CD14-positive monocyte (primary cell): ENCODE measurements at regions not wholly inside any gene's neighbourhood (a gene's known extent, or its start where the extent isn't known, plus 50 kb on each side); places are given as distances from the start of the nearest gene placed in this dataset.

Experiments
- DNase-seq, 3 donors: peaks; one replicate each; pipeline ENCODE4 v3.0.0-alpha.2; 2011 to 2022
- H2AFZ ChIP-seq: 2 replicates; pipeline ENCODE4 v1.6.0; 2012; ENCODE audit warnings: mild to moderate bottlenecking, low read depth, low read length, inconsistent platforms; ENCODE audit not compliant: insufficient read depth, poor library complexity, severe bottlenecking
- H3K27ac ChIP-seq, 2 donors: 1 replicate in 1 of 2; 2 replicates in 1 of 2; pipeline ENCODE4 v1.5.1; 2012 to 2013; ENCODE audit warnings: low read length in 2 of 2, control low read depth in 1 of 2, inconsistent platforms in 1 of 2, low read depth in 1 of 2, mild to moderate bottlenecking in 1 of 2
- H3K27me3 ChIP-seq, 2 donors: one replicate each; pipeline versions ENCODE4 v1.6.0 to v1.6.1; 2011 to 2013; ENCODE audit warnings: low read length in 2 of 2; ENCODE audit not compliant: control insufficient read depth in 2 of 2, insufficient read depth in 2 of 2
- H3K36me3 ChIP-seq, 2 donors: replicated peaks in 1 of 2; 1 replicate in 1 of 2; 2 replicates in 1 of 2; pipeline versions ENCODE4 v1.5.1 to v1.6.1; 2012 to 2013; ENCODE audit warnings: low read length in 2 of 2, control low read depth in 1 of 2, inconsistent platforms in 1 of 2, mild to moderate bottlenecking in 1 of 2; ENCODE audit not compliant: insufficient read depth in 2 of 2, control insufficient read depth in 1 of 2
- H3K4me1 ChIP-seq, 2 donors: 1 replicate in 1 of 2; 2 replicates in 1 of 2; pipeline versions ENCODE4 v1.5.1 to v1.6.1; 2012 to 2013; ENCODE audit warnings: low read length in 2 of 2, control low read depth in 1 of 2, inconsistent platforms in 1 of 2, mild to moderate bottlenecking in 1 of 2, moderate library complexity in 1 of 2; ENCODE audit not compliant: insufficient read depth in 2 of 2, control insufficient read depth in 1 of 2
- H3K4me2 ChIP-seq: replicated peaks from 2 replicates; pipeline ENCODE3; 2012; ENCODE audit warnings: low read length, moderate library complexity, mild to moderate bottlenecking; ENCODE audit not compliant: poor library complexity, severe bottlenecking; ENCODE audit errors: extremely low read depth
- H3K4me3 ChIP-seq, 3 experiments: fragments of 200-600 bp in 1 of 3; sonication (generic) in 1 of 3; replicated peaks in 1 of 3; 1 replicate in 2 of 3; 2 replicates in 1 of 3; pipeline ENCODE4 v1.5.1; 2011 to 2013; ENCODE audit warnings: low read length in 3 of 3, mild to moderate bottlenecking in 3 of 3, control low read depth in 2 of 3, low read depth in 2 of 3, inconsistent platforms in 1 of 3, moderate library complexity in 1 of 3
- H3K79me2 ChIP-seq: 2 replicates; pipeline ENCODE4 v1.6.0; 2012; ENCODE audit warnings: mild to moderate bottlenecking, control low read depth, inconsistent platforms, low read length, moderate library complexity; ENCODE audit not compliant: insufficient read depth
- H3K9ac ChIP-seq: 2 replicates; pipeline ENCODE4 v1.6.0; 2017; ENCODE audit warnings: low read length, mild to moderate bottlenecking; ENCODE audit not compliant: insufficient read depth, poor library complexity, severe bottlenecking
- H3K9me3 ChIP-seq, 2 donors: replicated peaks in 1 of 2; 1 replicate in 1 of 2; 2 replicates in 1 of 2; pipeline versions ENCODE4 v1.5.1 to v1.6.1; 2012 to 2013; ENCODE audit warnings: low read length in 2 of 2, control low read depth in 1 of 2; ENCODE audit not compliant: control insufficient read depth in 1 of 2, insufficient read depth in 1 of 2
- H4K20me1 ChIP-seq: 2 replicates; pipeline ENCODE4 v1.6.0; 2012; ENCODE audit warnings: mild to moderate bottlenecking, low read length, control low read depth, moderate library complexity; ENCODE audit not compliant: insufficient read depth
- H3K27ac Mint-ChIP-seq, 7 donors: one replicate each; pipeline ENCODE4 v1.8.0; 2020; ENCODE audit warnings: mild to moderate bottlenecking in 7 of 7, mixed read lengths in 7 of 7, moderate library complexity in 6 of 7, inconsistent platforms in 2 of 7
- H3K27me3 Mint-ChIP-seq, 3 donors: one replicate each; pipeline ENCODE4 v1.8.0; 2021 to 2022; ENCODE audit warnings: low read depth in 3 of 3, mild to moderate bottlenecking in 3 of 3, mixed read lengths in 3 of 3, moderate library complexity in 3 of 3, inconsistent platforms in 1 of 3
- H3K36me3 Mint-ChIP-seq, 2 donors: one replicate each; pipeline ENCODE4 v1.8.0; 2020; ENCODE audit warnings: mixed read lengths in 2 of 2, inconsistent platforms in 1 of 2, mild to moderate bottlenecking in 1 of 2
- H3K4me1 Mint-ChIP-seq: one replicate; pipeline ENCODE4 v1.8.0; 2020; ENCODE audit warnings: mild to moderate bottlenecking, mixed read lengths
- H3K4me3 Mint-ChIP-seq, 2 donors: one replicate each; pipeline ENCODE4 v1.8.0; 2020; ENCODE audit warnings: mild to moderate bottlenecking in 2 of 2, mixed read lengths in 2 of 2, moderate library complexity in 1 of 2
- H3K9me3 Mint-ChIP-seq, 7 donors: one replicate each; pipeline ENCODE4 v1.8.0; 2020 to 2022; ENCODE audit warnings: mixed read lengths in 7 of 7, mild to moderate bottlenecking in 6 of 7, moderate library complexity in 6 of 7, inconsistent platforms in 2 of 7
- WGBS: methylation state at CpG from one replicate; pipeline ENCODE4 v1.1.5; 2013; ENCODE audit warnings: missing lambda C conversion rate; ENCODE audit not compliant: insufficient coverage; 5-methylcytosine and 5-hydroxymethylcytosine counted together
- intact Hi-C, 2 donors: fragments of 100-400 bp; cut with micrococcal nuclease; formaldehyde crosslinking; loops; one replicate each; pipeline versions ENCODE4 v1.15.0 to v1.15.1; 2023
- TF ChIP-seq, protein P1 (sequence below): fragments of 200-600 bp; IDR thresholded peaks from one replicate; pipeline ENCODE4 v1.8.0; 2022; ENCODE audit warnings: antibody characterized with exemption, mild to moderate bottlenecking

DNA sequence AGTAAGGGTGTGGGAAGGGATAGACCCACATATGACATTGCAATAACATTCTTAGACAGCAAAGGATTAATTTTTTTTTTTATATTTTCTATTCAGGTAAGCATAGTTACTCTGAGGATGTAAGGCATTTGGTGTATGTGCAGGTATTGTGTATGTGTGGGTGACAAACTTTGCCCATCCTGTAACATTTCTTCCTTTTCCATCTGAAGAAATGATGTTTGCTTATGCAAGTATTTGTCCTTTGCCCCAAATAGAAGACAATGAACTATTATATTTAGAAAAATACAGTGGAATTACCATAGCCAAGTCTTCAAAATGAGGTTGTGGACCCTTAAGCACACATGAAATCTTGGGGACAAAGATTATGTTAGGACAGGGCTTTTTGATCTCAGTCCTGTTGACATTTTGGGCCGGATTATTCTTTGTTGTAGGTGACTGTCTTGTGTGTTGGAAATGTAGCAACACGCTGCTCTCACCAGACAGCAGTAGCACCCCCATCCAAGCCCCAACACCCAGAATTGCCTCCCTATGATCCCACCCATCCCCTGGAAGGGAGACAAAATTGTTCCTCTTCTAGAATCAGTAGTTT lies 1244.7 kb downstream of the STIM2 start:
- no peak for DNase-seq
- Histone ChIP-seq H2AFZ (no peak overlapping the region), H3K9me3 (no peaks in the 10 kb centered on the region), H3K27me3 (no peaks in the 10 kb centered on the region), H3K4me2 (no peak overlapping the region), H3K27ac (no peak overlapping the region), H3K9ac (no peak overlapping the region), H3K4me1 (no peaks in the 10 kb centered on the region), H4K20me1 (no peaks in the 10 kb centered on the region), H3K4me3 (no peak overlapping the region), H3K79me2 (no peaks in the 10 kb centered on the region), H3K36me3 (no peaks in the 10 kb centered on the region)
- H3K9me3 Mint-ChIP-seq: peaks cover 0 to 6% (median 0%) of the 10 kb centered on the region in 7 donors
- no peaks in the 10 kb centered on the region for H3K4me1 Mint-ChIP-seq
- no peaks in the 10 kb centered on the region for H3K36me3 Mint-ChIP-seq
- TF ChIP-seq, protein P1, sequence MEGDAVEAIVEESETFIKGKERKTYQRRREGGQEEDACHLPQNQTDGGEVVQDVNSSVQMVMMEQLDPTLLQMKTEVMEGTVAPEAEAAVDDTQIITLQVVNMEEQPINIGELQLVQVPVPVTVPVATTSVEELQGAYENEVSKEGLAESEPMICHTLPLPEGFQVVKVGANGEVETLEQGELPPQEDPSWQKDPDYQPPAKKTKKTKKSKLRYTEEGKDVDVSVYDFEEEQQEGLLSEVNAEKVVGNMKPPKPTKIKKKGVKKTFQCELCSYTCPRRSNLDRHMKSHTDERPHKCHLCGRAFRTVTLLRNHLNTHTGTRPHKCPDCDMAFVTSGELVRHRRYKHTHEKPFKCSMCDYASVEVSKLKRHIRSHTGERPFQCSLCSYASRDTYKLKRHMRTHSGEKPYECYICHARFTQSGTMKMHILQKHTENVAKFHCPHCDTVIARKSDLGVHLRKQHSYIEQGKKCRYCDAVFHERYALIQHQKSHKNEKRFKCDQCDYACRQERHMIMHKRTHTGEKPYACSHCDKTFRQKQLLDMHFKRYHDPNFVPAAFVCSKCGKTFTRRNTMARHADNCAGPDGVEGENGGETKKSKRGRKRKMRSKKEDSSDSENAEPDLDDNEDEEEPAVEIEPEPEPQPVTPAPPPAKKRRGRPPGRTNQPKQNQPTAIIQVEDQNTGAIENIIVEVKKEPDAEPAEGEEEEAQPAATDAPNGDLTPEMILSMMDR: no peak
- WGBS: no CpG with 5 or more reads among the region's 2 CpGs
- H3K27ac Mint-ChIP-seq: no peak overlapping the region
- peaks cover 0 to 2% (median 0%) of the 10 kb centered on the region in 3 donors for H3K27me3 Mint-ChIP-seq
- no peak overlapping the region for H3K4me3 Mint-ChIP-seq
- intact Hi-C loops: no loop called here

GRCh38 chr4:28106155-28106554 lies 1245.5 kb downstream of the STIM2 start:
- no peak overlapping the region for H3K27ac ChIP-seq
- H3K9me3 Mint-ChIP-seq: peaks cover 0 to 4% (median 0%) of the 10 kb centered on the region in 7 donors
- no peaks in the 10 kb centered on the region for H3K27me3 ChIP-seq
- H3K9me3 ChIP-seq: no peaks in the 10 kb centered on the region
- H3K79me2 ChIP-seq: no peaks in the 10 kb centered on the region
- H3K4me3 Mint-ChIP-seq: no peak overlapping the region
- H2AFZ ChIP-seq: no peak overlapping the region
- no peaks in the 10 kb centered on the region for H3K36me3 Mint-ChIP-seq
- H3K27me3 Mint-ChIP-seq: peaks cover 0 to 2% (median 0%) of the 10 kb centered on the region in 3 donors
- no CpG with 5 or more reads among the region's 1 CpG for WGBS
- intact Hi-C loops: no loop called here
- TF ChIP-seq, protein P1: no peak
- DNase-seq: no peak
- H3K36me3 ChIP-seq: no peaks in the 10 kb centered on the region
- H3K9ac ChIP-seq: no peak overlapping the region
- no peak overlapping the region for H3K27ac Mint-ChIP-seq
- H3K4me1 Mint-ChIP-seq: no peaks in the 10 kb centered on the region
- H3K4me1 ChIP-seq: no peaks in the 10 kb centered on the region
- H3K4me2 ChIP-seq: no peak overlapping the region
- H3K4me3 ChIP-seq: no peak overlapping the region
- H4K20me1 ChIP-seq: no peaks in the 10 kb centered on the region
